ENCODE measurements at regions not wholly inside any gene's neighbourhood (a gene's known extent, or its start where the extent isn't known, plus 50 kb on each side); places are given as distances from the start of the nearest gene placed in this dataset.

DNA sequence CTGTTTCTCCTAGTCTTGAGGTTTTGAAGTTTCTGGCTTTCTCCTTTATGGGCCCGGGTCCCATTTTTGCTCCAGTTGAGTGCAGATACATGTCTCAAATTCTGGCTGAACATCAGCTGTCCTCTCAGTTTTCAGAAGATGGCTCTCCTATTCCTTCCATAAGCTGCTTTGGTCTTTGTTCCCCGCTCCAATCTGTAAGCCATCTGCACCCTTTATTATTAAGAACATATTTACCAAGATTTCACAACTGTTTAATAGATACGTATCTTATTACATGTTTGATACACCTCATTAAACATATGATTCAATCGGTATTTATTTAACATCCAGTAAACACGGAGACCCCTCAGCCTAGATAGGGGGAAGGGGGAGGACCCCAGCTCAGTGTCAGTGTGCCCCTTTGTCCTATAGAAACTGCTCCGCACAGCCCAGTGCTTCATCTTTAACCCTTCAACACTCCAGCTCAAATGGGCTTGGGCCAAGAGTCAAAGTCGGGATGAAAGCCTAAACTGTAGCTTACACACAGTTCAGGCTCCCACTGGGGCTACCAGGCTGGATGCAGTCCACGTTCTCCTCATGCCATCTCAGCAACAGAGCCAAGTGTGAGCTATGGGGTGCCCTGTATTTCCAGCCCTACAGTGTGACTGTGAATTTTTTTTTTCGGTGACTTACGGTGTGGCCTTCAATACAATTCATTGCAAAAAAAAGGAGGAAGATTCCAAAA lies 166.0 kb upstream of the ZFHX3 start:
- no peak for DNase-seq (ENCODE audit: low read depth in 2 of 3, low spot score in 2 of 3)

- no peak for DNase-seq (ENCODE audit: low read depth in 2 of 3, low spot score in 2 of 3)
These were observed 164.5 kb upstream of the ZFHX3 start for GRCh38 chr16:73212431-73212830.

- DNase-seq (ENCODE audit: low read depth in 2 of 3, low spot score in 2 of 3) = peak in 2 of 3 donors; percentile 61 to 80
These were observed 162.8 kb upstream of the ZFHX3 start for GRCh38 chr16:73210686-73211085.

DNA sequence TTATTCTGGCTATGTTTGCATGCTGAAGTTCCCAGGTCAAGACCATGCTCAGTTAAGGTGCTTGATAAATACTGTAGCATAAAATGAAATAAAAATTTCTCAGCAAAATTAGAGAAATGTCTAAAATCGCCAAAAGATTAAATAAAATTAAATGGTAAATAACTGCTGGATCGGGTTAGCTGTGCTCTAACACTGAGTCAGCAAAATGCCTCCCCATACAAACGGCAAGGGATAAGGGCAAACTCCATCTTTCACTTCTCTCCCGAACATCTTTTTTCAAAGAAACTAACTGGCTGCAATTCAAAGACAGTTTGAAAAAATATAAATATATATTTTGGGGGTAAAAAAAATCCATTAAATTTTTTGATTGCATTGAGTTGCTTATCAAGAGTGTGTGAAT lies 162.2 kb upstream of the ZFHX3 start:
- no peak for DNase-seq (ENCODE audit: low read depth in 2 of 3, low spot score in 2 of 3)

GRCh38 chr16:73209190-73209589 lies 161.3 kb upstream of the ZFHX3 start:
- DNase-seq (ENCODE audit: low read depth in 2 of 3, low spot score in 2 of 3) = no peak

GRCh38 chr16:73206151-73206707 lies 158.3 kb upstream of the ZFHX3 start:
- DNase-seq (ENCODE audit: low read depth in 2 of 3, low spot score in 2 of 3) = no peak

DNA sequence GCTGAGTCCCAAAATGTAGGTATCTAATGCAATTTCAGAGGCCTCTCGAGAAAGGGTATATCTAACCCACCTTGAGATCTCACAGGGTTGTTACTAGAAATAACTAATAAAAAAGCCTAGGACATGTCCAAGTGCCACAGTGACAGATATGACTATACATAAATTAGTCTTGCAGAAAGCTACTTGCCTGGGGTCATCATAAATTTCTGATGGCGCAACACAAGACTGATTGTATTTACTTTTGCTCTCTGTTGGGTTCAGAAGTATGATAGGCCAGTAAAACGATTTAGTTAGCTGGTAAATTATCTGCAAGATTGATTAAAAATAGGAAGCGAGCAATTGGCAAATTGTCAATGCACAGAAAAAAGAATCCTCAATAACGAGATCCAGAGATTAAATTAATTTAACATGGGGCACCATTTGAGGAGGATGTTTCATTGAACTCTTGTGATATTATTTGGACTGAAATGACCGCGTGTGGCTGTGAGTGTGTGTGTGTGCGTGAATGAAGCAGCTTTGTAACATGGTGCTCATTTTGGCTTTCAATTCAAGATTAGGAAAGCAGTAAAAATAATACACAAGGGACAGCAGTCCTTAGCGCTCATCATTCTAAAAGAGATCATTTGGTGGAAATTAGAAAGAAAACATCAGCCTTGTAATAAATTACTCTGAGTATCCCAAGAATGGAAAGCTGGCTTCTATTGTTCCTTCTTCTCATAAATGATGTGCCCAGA lies 157.4 kb upstream of the ZFHX3 start:
- DNase-seq (ENCODE audit: low read depth in 2 of 3, low spot score in 2 of 3) = no peak

DNA sequence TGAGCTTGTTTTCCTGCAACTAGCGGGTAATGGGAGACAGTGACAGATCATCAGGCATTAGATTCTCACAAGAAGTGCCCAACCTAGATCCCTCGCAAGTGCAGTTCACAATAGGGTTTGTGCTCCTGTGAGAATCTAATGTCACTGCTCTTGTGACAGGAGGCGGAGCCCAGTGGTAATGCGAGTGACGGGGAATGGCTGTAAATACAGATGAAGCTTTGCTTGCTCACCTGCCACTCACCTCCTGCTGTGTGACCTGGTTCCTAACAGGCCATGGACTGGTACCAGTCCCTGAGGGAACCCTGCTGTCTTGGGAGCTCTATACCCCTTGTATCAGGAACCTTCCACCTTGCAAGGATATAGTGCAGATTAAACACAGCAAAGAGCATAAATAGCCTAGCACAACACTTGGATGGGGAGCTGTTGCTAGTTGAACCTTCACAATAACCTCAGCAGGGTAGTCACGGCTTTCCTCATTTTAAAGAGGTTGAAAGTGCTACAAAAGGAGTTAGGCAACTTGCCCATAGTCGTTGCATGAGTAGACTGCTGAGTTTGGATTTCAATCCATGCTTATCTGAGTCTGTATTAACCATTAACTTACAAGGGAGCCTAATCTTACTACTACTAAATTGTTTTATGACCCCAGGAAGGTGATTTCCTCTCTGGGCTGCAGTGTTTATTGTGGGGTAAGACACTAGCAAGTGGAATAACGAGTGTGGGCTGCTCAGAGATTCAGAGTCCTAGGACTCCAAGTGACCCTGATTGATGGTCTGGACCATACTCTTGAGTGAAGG lies 156.6 kb upstream of the ZFHX3 start:
- DNase-seq (ENCODE audit: low read depth in 2 of 3, low spot score in 2 of 3) = no peak

DNA sequence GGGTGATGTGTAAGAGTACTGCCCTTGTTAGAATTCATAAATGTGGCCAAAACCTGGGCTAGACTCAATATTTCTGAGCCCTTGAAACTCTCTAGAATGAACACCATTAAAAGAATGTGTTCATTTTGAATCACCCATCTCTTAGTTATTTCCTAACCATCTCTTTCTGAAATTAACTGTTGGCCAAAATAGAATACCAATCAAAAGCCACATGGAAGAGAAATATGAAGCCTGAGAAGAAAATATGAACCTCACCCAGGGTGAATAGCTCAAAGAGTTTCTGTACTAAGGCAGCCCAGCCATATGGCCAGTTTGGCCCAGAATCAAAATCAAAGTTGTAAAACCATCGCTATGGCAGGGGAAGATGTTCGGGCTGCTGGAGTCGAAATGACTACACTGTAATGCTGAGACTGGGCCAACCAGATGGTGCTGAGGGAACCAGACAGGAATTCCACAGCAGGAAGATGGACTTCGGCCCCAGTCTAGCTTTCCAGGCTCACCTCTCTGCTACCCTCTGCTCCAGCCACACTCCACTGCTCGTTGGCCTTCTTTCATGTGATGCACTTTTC lies 154.3 kb upstream of the ZFHX3 start:
- DNase-seq (ENCODE audit: low read depth in 2 of 3, low spot score in 2 of 3) = no peak

DNA sequence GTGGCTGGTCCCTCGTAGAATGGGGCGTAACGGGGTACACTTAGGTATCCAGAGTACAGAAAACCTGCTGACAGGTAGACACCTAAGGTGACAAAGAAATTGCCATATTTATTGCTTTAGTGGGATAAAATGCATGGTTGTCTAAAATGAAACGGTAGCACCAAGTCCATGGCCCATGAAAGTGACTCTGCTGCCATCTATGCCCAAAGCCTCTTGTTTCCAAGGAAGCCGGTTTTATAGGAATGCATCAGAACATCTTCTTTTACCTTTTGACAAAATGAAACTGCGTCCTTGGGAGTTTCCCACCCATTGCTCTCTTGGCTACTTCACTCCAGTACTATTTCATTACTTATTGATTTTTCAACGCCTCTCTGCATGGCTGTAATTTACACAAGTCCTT lies 151.3 kb upstream of the ZFHX3 start:
- no peak for DNase-seq (ENCODE audit: low read depth in 2 of 3, low spot score in 2 of 3)

DNA sequence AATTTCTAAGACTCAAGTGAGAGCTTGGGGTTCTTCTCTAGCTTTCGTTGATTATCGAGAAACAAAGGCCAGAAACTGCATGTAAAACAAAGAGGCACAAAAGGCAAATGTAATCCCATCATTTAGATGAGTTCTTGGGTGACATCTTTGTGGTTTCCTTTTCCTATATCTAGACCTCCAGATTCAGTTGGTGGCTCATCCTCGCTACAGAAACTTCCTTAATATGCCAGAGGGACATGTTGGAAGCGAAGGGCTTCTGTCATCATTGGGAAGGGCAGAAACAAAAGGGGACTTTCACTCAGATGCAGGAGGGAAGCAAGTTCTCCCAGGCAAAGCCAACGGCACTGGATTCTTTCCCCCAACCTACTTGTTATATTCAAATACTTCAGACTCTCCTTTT lies 150.6 kb upstream of the ZFHX3 start:
- no peak for DNase-seq (ENCODE audit: low read depth in 2 of 3, low spot score in 2 of 3)

DNA sequence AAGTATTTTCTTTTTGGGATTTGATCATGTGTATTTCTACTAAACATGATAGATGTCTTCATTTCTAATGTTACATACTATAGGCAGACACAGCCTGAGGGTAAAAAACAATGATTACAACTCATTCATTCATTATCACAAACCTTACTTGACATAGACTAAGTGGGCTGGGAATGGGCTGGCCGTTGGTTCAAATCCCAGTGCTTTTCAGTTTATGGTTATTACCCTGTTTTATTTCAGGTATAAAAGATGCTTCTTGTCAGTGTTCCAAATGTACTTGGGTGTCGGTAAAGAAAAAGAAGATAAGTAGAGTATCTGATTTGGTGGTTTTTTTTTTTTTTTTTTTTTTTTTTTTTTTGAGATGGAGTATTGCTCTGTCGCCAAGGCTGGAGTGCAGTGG lies 149.7 kb upstream of the ZFHX3 start:
- no peak for DNase-seq (ENCODE audit: low read depth in 2 of 3, low spot score in 2 of 3)

DNA sequence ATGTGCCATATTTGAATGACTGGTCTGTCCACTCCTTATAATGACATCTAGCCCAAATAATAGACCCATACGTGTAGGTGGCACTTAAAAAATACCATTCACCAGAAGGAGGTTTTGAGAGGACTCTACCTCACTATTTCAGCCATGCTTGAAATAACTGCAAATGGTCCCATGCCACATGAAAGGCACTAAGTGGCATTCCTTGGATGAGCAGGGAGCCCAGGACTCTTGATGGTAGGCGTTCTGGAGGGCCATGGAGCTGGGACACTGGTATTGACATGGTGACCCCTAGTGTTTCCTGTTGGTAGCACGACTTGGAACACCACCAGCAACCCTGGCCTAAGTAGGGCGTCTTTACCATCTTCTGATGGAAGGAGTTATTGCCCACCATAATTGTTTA lies 148.7 kb upstream of the ZFHX3 start:
- peak in 2 of 3 donors; percentile 58 to 77 for DNase-seq (ENCODE audit: low read depth in 2 of 3, low spot score in 2 of 3)

- DNase-seq (ENCODE audit: low read depth in 2 of 3, low spot score in 2 of 3) = no peak
These were observed 145.5 kb upstream of the ZFHX3 start for GRCh38 chr16:73193464-73193863.

GRCh38 chr16:73192232-73192894 lies 144.4 kb upstream of the ZFHX3 start:
- DNase-seq (ENCODE audit: low read depth in 2 of 3, low spot score in 2 of 3) = no peak

- DNase-seq (ENCODE audit: low read depth in 2 of 3, low spot score in 2 of 3) = no peak
These were observed 143.7 kb upstream of the ZFHX3 start for GRCh38 chr16:73191660-73192046.

- DNase-seq (ENCODE audit: low read depth in 2 of 3, low spot score in 2 of 3) = peak in 1 of 3 donors; percentile 14
These were observed 143.0 kb upstream of the ZFHX3 start for GRCh38 chr16:73190688-73191659.

DNA sequence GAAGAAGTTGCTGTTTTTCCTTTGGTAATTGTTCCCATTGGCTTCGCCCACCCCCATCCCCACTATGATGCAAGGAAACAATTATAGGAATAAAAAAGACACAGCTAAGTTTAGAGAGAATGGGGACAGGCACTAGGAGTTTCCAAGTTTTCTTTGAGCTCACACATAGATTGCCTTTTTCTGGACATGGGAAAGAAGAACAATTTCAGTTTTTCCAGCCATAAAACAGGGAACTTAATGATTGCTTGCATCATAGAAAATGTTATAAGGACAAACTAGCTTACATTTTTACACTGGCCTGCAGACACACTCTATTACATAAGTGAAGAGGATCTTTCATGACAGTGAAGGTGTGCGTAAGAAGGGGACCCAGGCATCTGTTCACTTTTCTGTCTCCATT lies 142.3 kb upstream of the ZFHX3 start:
- DNase-seq (ENCODE audit: low read depth in 2 of 3, low spot score in 2 of 3) = no peak

GRCh38 chr16:73189136-73189535 lies 141.2 kb upstream of the ZFHX3 start:
- no peak for DNase-seq (ENCODE audit: low read depth in 2 of 3, low spot score in 2 of 3)
